DND-41 (cell line): ENCODE measurements at regions not wholly inside any gene's neighbourhood (a gene's known extent, or its start where the extent isn't known, plus 50 kb on each side); places are given as distances from the start of the nearest gene placed in this dataset.

Experiments
- ATAC-seq: fragments of 200-7000 bp; cut with Tn5 transposase; 3 replicates; pipeline ENCODE4 v1.9.1; 2021; ENCODE audit warnings: low read depth; ENCODE audit not compliant: insufficient read depth
- DNase-seq: peaks from one replicate; pipeline ENCODE4 v3.0.0-alpha.2; 2020
- H2AFZ ChIP-seq: 2 replicates; pipeline ENCODE4 v1.6.0; 2012; ENCODE audit warnings: low read depth, low read length
- H3K27ac ChIP-seq: 2 replicates; pipeline ENCODE4 v1.5.1; 2012; ENCODE audit warnings: low read length, inconsistent platforms
- H3K27me3 ChIP-seq: fragments of 200-600 bp; sonication (generic); 2 replicates; pipeline ENCODE4 v1.6.0; 2012; ENCODE audit warnings: low read length, mild to moderate bottlenecking, inconsistent platforms; ENCODE audit not compliant: insufficient read depth, poor library complexity
- H3K36me3 ChIP-seq: 2 replicates; pipeline ENCODE4 v1.5.1; 2012; ENCODE audit warnings: low read length, inconsistent platforms; ENCODE audit not compliant: insufficient read depth
- H3K4me1 ChIP-seq: 2 replicates; pipeline ENCODE4 v1.5.1; 2012; ENCODE audit warnings: mild to moderate bottlenecking, low read length; ENCODE audit not compliant: insufficient read depth
- H3K4me2 ChIP-seq: 2 replicates; pipeline ENCODE4 v1.6.0; 2012; ENCODE audit warnings: mild to moderate bottlenecking, moderate library complexity, low read length, inconsistent platforms; ENCODE audit not compliant: insufficient read depth
- H3K4me3 ChIP-seq, 2 experiments: fragments of 200-600 bp in 1 of 2; shearing (Covaris generic) in 1 of 2; 2 replicates each; pipeline ENCODE4 v1.5.1; 2012 to 2016; ENCODE audit warnings: inconsistent platforms in 2 of 2, low read length in 2 of 2, mild to moderate bottlenecking in 2 of 2, low read depth in 1 of 2, moderate library complexity in 1 of 2
- H3K79me2 ChIP-seq: 2 replicates; pipeline ENCODE4 v1.6.0; 2012; ENCODE audit warnings: low read length, inconsistent platforms; ENCODE audit not compliant: insufficient read depth
- H3K9ac ChIP-seq: 2 replicates; pipeline ENCODE4 v1.6.0; 2012; ENCODE audit warnings: low read depth, mild to moderate bottlenecking, inconsistent platforms, low read length, moderate library complexity
- H3K9me3 ChIP-seq: 2 replicates; pipeline ENCODE4 v1.5.1; 2012; ENCODE audit warnings: low read length, moderate library complexity, mild to moderate bottlenecking, inconsistent platforms; ENCODE audit not compliant: insufficient read depth, severe bottlenecking
- H4K20me1 ChIP-seq: 2 replicates; pipeline ENCODE4 v1.6.0; 2012; ENCODE audit warnings: low read length; ENCODE audit not compliant: insufficient read depth
- EZH2 ChIP-seq: IDR thresholded peaks from 3 replicates; pipeline ENCODE4 v1.6.1; 2012; ENCODE audit warnings: borderline replicate concordance, low read depth, mild to moderate bottlenecking, moderate library complexity, low read length, inconsistent platforms; ENCODE audit not compliant: severe bottlenecking
- TF ChIP-seq, protein P1 (sequence below): IDR thresholded peaks from 2 replicates; pipeline ENCODE4 v1.5.1; 2012; ENCODE audit warnings: borderline replicate concordance, low read length, moderate library complexity, mild to moderate bottlenecking; ENCODE audit not compliant: poor library complexity, severe bottlenecking; ENCODE audit errors: extremely low read depth

GRCh38 chr2:42886921-42887320 is 94.5 kb upstream of the HAAO start:
- Histone ChIP-seq H3K9me3 (peaks cover 6% of the 10 kb centered on the region), H3K79me2 (no peaks in the 10 kb centered on the region), H3K4me1 (no peaks in the 10 kb centered on the region), H3K4me2 (no peak overlapping the region), H3K27ac (no peak overlapping the region), H3K27me3 (no peaks in the 10 kb centered on the region), H3K9ac (no peak overlapping the region), H3K4me3 (no peak overlapping the region), H4K20me1 (no peaks in the 10 kb centered on the region), H2AFZ (no peak overlapping the region), H3K36me3 (no peaks in the 10 kb centered on the region)
- ATAC-seq (no peak), DNase-seq (no peak)
- TF ChIP-seq, protein P1, sequence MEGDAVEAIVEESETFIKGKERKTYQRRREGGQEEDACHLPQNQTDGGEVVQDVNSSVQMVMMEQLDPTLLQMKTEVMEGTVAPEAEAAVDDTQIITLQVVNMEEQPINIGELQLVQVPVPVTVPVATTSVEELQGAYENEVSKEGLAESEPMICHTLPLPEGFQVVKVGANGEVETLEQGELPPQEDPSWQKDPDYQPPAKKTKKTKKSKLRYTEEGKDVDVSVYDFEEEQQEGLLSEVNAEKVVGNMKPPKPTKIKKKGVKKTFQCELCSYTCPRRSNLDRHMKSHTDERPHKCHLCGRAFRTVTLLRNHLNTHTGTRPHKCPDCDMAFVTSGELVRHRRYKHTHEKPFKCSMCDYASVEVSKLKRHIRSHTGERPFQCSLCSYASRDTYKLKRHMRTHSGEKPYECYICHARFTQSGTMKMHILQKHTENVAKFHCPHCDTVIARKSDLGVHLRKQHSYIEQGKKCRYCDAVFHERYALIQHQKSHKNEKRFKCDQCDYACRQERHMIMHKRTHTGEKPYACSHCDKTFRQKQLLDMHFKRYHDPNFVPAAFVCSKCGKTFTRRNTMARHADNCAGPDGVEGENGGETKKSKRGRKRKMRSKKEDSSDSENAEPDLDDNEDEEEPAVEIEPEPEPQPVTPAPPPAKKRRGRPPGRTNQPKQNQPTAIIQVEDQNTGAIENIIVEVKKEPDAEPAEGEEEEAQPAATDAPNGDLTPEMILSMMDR, result no peak
- no peak for TF ChIP-seq EZH2

DNA sequence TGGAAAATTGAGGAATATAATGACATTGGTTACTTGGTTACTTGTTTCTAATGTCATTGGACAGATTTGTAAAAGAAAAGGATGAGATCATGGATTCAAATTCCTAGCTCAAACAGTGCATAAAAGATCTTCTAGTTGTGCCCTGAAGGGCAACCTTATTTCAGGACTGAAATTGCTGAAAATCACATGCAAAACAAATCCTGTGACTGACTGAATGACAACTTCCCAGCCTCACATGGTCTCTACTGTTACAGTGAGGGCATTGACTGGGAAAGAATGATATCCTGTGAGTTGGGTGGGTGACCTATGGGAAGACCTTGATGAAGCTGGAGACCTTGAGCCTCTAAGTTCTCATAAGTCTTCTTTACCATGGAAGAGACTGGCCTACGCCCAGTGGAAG is 90.4 kb upstream of the HAAO start:
- ATAC-seq (no peak), DNase-seq (no peak)
- Histone ChIP-seq H3K4me2 (no peak overlapping the region), H3K9me3 (no peaks in the 10 kb centered on the region), H3K79me2 (no peaks in the 10 kb centered on the region), H3K4me1 (no peaks in the 10 kb centered on the region), H3K9ac (no peak overlapping the region), H3K27me3 (no peaks in the 10 kb centered on the region), H3K27ac (no peak overlapping the region), H3K4me3 (no peak overlapping the region), H4K20me1 (no peaks in the 10 kb centered on the region), H2AFZ (no peak overlapping the region), H3K36me3 (no peaks in the 10 kb centered on the region)
- TF ChIP-seq, protein P1, result no peak
- TF ChIP-seq EZH2, result no peak

GRCh38 chr2:42881732-42882131 is 89.3 kb upstream of the HAAO start:
- Histone ChIP-seq H3K4me3 (no peak overlapping the region), H3K4me1 (no peaks in the 10 kb centered on the region), H4K20me1 (no peaks in the 10 kb centered on the region), H3K27me3 (no peaks in the 10 kb centered on the region), H3K36me3 (no peaks in the 10 kb centered on the region), H3K79me2 (no peaks in the 10 kb centered on the region), H3K9ac (no peak overlapping the region), H3K4me2 (no peak overlapping the region), H3K9me3 (no peaks in the 10 kb centered on the region), H2AFZ (no peak overlapping the region), H3K27ac (no peak overlapping the region)
- no peak for DNase-seq
- ATAC-seq, result no peak
- TF ChIP-seq, protein P1, result no peak
- TF ChIP-seq EZH2, result no peak
